ENCODE measurements at regions not wholly inside any gene's neighbourhood (a gene's known extent, or its start where the extent isn't known, plus 50 kb on each side); places are given as distances from the start of the nearest gene placed in this dataset.
"Not testable (repeated sequence)": the region's sequence is repeated elsewhere in the genome, so short reads cannot be mapped to it uniquely, and the experiment has no call there.

GRCh38 chr4:20122198-20122988, 129.3 kb upstream of the SLIT2 start:
- DNase-seq = no peak

GRCh38 chr4:20119141-20119540, 132.6 kb upstream of the SLIT2 start:
- no peak for DNase-seq

- no peak for DNase-seq
Measured at GRCh38 chr4:20109391-20109790, 142.3 kb upstream of the SLIT2 start.

GRCh38 chr4:20106921-20107320, 144.8 kb upstream of the SLIT2 start:
- DNase-seq = no peak

- DNase-seq = no peak
Measured at GRCh38 chr4:20101831-20102230, 149.9 kb upstream of the SLIT2 start.

- no peak for DNase-seq
Measured at GRCh38 chr4:20096911-20097310, 154.8 kb upstream of the SLIT2 start.

- DNase-seq = no peak
Measured at GRCh38 chr4:20095805-20096541, 155.7 kb upstream of the SLIT2 start.

- no peak for DNase-seq
Measured at GRCh38 chr4:20091781-20092180, 159.9 kb upstream of the SLIT2 start.

GRCh38 chr4:20087522-20087911, 164.2 kb upstream of the SLIT2 start:
- DNase-seq = no peak

GRCh38 chr4:20086799-20087521, 164.7 kb upstream of the SLIT2 start:
- no peak for DNase-seq

GRCh38 chr4:20086067-20086798, 165.5 kb upstream of the SLIT2 start:
- no peak for DNase-seq

GRCh38 chr4:20085653-20086052, 166.1 kb upstream of the SLIT2 start:
- DNase-seq = no peak

- no peak for DNase-seq
Measured at GRCh38 chr4:20085156-20085555, 166.5 kb upstream of the SLIT2 start.

GRCh38 chr4:20084488-20084887, 167.2 kb upstream of the SLIT2 start:
- DNase-seq = no peak

- DNase-seq = no peak
Measured at GRCh38 chr4:20078644-20079043, 173.1 kb upstream of the SLIT2 start.

- no peak for DNase-seq
Measured at GRCh38 chr4:20075248-20075871, 176.3 kb upstream of the SLIT2 start.

- DNase-seq = no peak
Measured at GRCh38 chr4:20074450-20074849, 177.3 kb upstream of the SLIT2 start.

GRCh38 chr4:20065952-20066351, 185.8 kb upstream of the SLIT2 start:
- no peak for DNase-seq

GRCh38 chr4:20062857-20063256, 188.8 kb upstream of the SLIT2 start:
- not testable (repeated sequence) for DNase-seq

- no peak for DNase-seq
Measured at GRCh38 chr4:20062054-20062453, 189.7 kb upstream of the SLIT2 start.

GRCh38 chr4:20050768-20051167, 200.9 kb upstream of the SLIT2 start:
- no peak for DNase-seq

- no peak for DNase-seq
Measured at GRCh38 chr4:20049889-20050288, 201.8 kb upstream of the SLIT2 start.

Data from T1000 (cell line).